Body of pancreas (tissue), 4 donors: ENCODE measurements at regions not wholly inside any gene's neighbourhood (a gene's known extent, or its start where the extent isn't known, plus 50 kb on each side); places are given as distances from the start of the nearest gene placed in this dataset.

Experiments used
- POLR2A ChIP-seq, 3 donors: fragments of 450-650 bp; IDR thresholded peaks; one replicate each; pipeline ENCODE4 v1.6.1; 2016; ENCODE audit warnings: antibody characterized with exemption in 3 of 3, mild to moderate bottlenecking in 2 of 3
- TF ChIP-seq, protein P1 (sequence below), 7 experiments: fragments of 450-650 bp in 4 of 7; fragments of 200-600 bp in 3 of 7; sonication (generic) in 3 of 7; IDR thresholded peaks; one replicate each; pipeline ENCODE4 v1.5.1; 2016 to 2019; ENCODE audit warnings: antibody characterized with exemption in 7 of 7

DNA sequence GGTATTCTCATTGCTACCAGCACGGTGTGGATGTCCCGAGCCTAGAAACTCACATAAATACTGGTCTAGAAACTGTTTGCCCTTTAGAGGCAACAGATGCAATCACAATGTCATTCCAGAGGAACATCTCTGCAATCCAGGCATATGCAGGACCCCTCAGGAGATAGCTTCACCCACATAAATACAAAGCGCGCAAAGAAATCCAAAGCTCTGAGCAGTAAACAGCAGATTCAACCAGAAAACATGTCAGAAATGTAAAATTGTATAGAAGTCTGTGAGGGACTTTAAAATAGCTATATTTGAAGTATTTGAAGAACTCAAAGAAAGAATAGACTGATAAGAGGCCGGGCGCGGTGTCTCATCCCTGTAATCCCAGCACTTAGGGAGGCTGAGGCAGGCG is 291.7 kb downstream of the FAM43A start:
- TF ChIP-seq, protein P1, sequence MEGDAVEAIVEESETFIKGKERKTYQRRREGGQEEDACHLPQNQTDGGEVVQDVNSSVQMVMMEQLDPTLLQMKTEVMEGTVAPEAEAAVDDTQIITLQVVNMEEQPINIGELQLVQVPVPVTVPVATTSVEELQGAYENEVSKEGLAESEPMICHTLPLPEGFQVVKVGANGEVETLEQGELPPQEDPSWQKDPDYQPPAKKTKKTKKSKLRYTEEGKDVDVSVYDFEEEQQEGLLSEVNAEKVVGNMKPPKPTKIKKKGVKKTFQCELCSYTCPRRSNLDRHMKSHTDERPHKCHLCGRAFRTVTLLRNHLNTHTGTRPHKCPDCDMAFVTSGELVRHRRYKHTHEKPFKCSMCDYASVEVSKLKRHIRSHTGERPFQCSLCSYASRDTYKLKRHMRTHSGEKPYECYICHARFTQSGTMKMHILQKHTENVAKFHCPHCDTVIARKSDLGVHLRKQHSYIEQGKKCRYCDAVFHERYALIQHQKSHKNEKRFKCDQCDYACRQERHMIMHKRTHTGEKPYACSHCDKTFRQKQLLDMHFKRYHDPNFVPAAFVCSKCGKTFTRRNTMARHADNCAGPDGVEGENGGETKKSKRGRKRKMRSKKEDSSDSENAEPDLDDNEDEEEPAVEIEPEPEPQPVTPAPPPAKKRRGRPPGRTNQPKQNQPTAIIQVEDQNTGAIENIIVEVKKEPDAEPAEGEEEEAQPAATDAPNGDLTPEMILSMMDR (IDR thresholded peaks at IDR 0.05): no peak
- TF ChIP-seq POLR2A (IDR thresholded peaks at IDR 0.05): no peak
